A673 (cell line): ENCODE measurements at regions not wholly inside any gene's neighbourhood (a gene's known extent, or its start where the extent isn't known, plus 50 kb on each side); places are given as distances from the start of the nearest gene placed in this dataset.

Source experiments
- BruUV-seq: library from RNA; stranded (reverse); fragments of 400-500 nt; replicated peaks from 2 replicates; lab custom pipeline; 2021; lab: Mats Ljungman, UMichigan
- CTCF ChIA-PET: fragments of 300-600 bp; sonication (Branson Sonifier 250); formaldehyde crosslinking; loops from one replicate; lab custom pipeline; 2022; ENCODE audit warnings: antibody characterized with exemption; lab: Charles Lee
- POLR2A ChIA-PET: fragments of 300-600 bp; sonication (Branson Sonifier 250); formaldehyde crosslinking; loops from one replicate; lab custom pipeline; 2022; ENCODE audit warnings: antibody characterized with exemption; ENCODE audit not compliant: low non-redundant PET; lab: Charles Lee
- DNase-seq: peaks from one replicate; pipeline ENCODE4 v3.0.0-alpha.2; 2015; ENCODE audit warnings: low spot score
- H3K27ac ChIP-seq: fragments of 200-600 bp; sonication (generic); 2 replicates; pipeline ENCODE4 v1.5.1; 2016; ENCODE audit warnings: mixed run types, low read depth, mild to moderate bottlenecking, mixed read lengths, antibody characterized with exemption, low read length; ENCODE audit not compliant: poor library complexity, severe bottlenecking
- H3K27me3 ChIP-seq: fragments of 200-600 bp; sonication (generic); replicated peaks from 2 replicates; pipeline ENCODE4 v1.6.1; 2017; ENCODE audit warnings: mixed run types, low read depth, mild to moderate bottlenecking, mixed read lengths, antibody characterized with exemption, low read length; ENCODE audit not compliant: insufficient read depth, poor library complexity
- H3K36me3 ChIP-seq: fragments of 200-600 bp; sonication (generic); 2 replicates; pipeline ENCODE4 v1.6.1; 2016; ENCODE audit warnings: mixed run types, mild to moderate bottlenecking, mixed read lengths, antibody characterized with exemption, low read length; ENCODE audit not compliant: insufficient read depth, poor library complexity, severe bottlenecking
- H3K4me1 ChIP-seq: fragments of 200-600 bp; sonication (generic); 2 replicates; pipeline ENCODE4 v1.6.1; 2017; ENCODE audit warnings: mixed run types, mild to moderate bottlenecking, mixed read lengths, antibody characterized with exemption, low read length; ENCODE audit not compliant: insufficient read depth, poor library complexity, severe bottlenecking
- H3K4me3 ChIP-seq: fragments of 200-600 bp; sonication (generic); 2 replicates; pipeline ENCODE4 v1.5.1; 2016; ENCODE audit warnings: low read depth, mixed run types, mild to moderate bottlenecking, mixed read lengths, low read length; ENCODE audit not compliant: poor library complexity, severe bottlenecking
- H3K9me3 ChIP-seq: fragments of 200-600 bp; sonication (generic); 2 replicates; pipeline ENCODE4 v1.6.1; 2016; ENCODE audit warnings: mixed run types, low read depth, mild to moderate bottlenecking, mixed read lengths, antibody characterized with exemption, low read length; ENCODE audit not compliant: poor library complexity, severe bottlenecking
- CTCF ChIP-seq: fragments of 300-800, 200-600 bp; sonication (generic); conservative IDR thresholded peaks from 2 replicates; pipeline ENCODE4 v1.5.1; 2017; ENCODE audit warnings: low read depth, mild to moderate bottlenecking, antibody characterized with exemption, low read length, moderate library complexity, mixed read lengths
- EZH2 ChIP-seq: fragments of 200-600 bp; sonication (generic); IDR thresholded peaks from 2 replicates; pipeline ENCODE4 v1.6.1; 2017; ENCODE audit warnings: borderline replicate concordance, low read depth, mild to moderate bottlenecking, mixed read lengths, antibody characterized with exemption, low read length; ENCODE audit not compliant: poor library complexity, severe bottlenecking
- intact Hi-C: fragments of 100-400 bp; cut with micrococcal nuclease; formaldehyde crosslinking; loops from one replicate; pipeline ENCODE4 v1.10.0; 2022; ENCODE audit not compliant: unreplicated experiment

- H3K36me3 ChIP-seq = no peaks in the 10 kb centered on the region
- H3K27me3 ChIP-seq = no peaks in the 10 kb centered on the region
- no peak overlapping the region for H3K4me3 ChIP-seq
- ChIA-PET POLR2A (no interaction called here), CTCF (no interaction called here)
- BruUV-seq = no TSS peak
- H3K27ac ChIP-seq = no peak overlapping the region
- no peaks in the 10 kb centered on the region for H3K9me3 ChIP-seq
- no peak for DNase-seq
- intact Hi-C loops = no loop called here
- no peaks in the 10 kb centered on the region for H3K4me1 ChIP-seq
- TF ChIP-seq EZH2 (no peak), CTCF (no peak)
Observed at GRCh38 chr4:111921714-111922113, 223.5 kb upstream of the FAM241A start.

GRCh38 chr4:111923786-111924185, 221.5 kb upstream of the FAM241A start:
- Histone ChIP-seq H3K27me3 (no peaks in the 10 kb centered on the region), H3K9me3 (no peaks in the 10 kb centered on the region), H3K27ac (no peak overlapping the region), H3K4me3 (no peak overlapping the region), H3K4me1 (no peaks in the 10 kb centered on the region), H3K36me3 (no peaks in the 10 kb centered on the region)
- TF ChIP-seq CTCF = no peak
- no TSS peak for BruUV-seq
- ChIA-PET POLR2A (no interaction called here), CTCF (no interaction called here)
- DNase-seq = no peak
- intact Hi-C loops = no loop called here

GRCh38 chr4:111924696-111925095, 220.6 kb upstream of the FAM241A start:
- Histone ChIP-seq H3K4me1 (no peaks in the 10 kb centered on the region), H3K9me3 (no peaks in the 10 kb centered on the region), H3K36me3 (no peaks in the 10 kb centered on the region), H3K4me3 (no peak overlapping the region), H3K27me3 (no peaks in the 10 kb centered on the region), H3K27ac (no peak overlapping the region)
- DNase-seq = no peak
- POLR2A ChIA-PET = no interaction called here
- BruUV-seq = no TSS peak
- CTCF ChIA-PET = no interaction called here
- TF ChIP-seq CTCF (no peak), EZH2 (no peak)
- intact Hi-C loops = no loop called here
